GM13977 (cell line): ENCODE measurements at regions not wholly inside any gene's neighbourhood (a gene's known extent, or its start where the extent isn't known, plus 50 kb on each side); places are given as distances from the start of the nearest gene placed in this dataset.
"Not testable (repeated sequence)": the region's sequence is repeated elsewhere in the genome, so short reads cannot be mapped to it uniquely, and the experiment has no call there.

ENCODE experiments used
- DNase-seq: peaks from one replicate; pipeline ENCODE4 v3.0.0; 2012; ENCODE audit warnings: low spot score
- in situ Hi-C: fragments of 300-500 bp; cut with MboI; formaldehyde crosslinking; loops from one replicate; pipeline ENCODE4 v1.12.0; 2022; ENCODE audit warnings: low sequenced_read_pairs, low pct_unique_long_range_greater_than_20kb, mixed read lengths, inconsistent platforms; ENCODE audit not compliant: unreplicated experiment
- TF ChIP-seq, protein P1 (sequence below): IDR thresholded peaks from 2 replicates; pipeline ENCODE4 v1.5.1; 2012; ENCODE audit warnings: mild to moderate bottlenecking, control low read depth; ENCODE audit not compliant: insufficient read depth; ENCODE audit errors: extremely low read depth, missing control alignments

DNA sequence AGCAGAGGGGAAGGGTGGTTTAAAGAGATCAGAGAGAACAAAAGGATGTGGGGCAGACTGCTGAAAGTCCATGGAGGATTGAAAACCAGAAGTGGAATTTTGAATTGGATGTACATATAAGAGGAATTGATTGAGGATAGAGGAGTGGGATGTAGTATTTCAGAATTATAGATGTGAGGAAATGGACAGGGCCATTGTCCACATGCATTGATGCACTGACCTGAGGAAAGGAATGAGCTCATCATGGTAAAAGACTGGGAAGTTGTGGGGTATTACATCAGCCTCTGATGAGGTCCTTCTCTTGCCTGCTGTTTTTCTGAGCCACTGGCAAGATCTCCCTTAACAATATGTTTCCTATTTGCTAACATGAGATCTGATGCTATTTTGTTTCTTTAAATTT lies 365.7 kb upstream of the FANCL start:
- no peak for DNase-seq
- TF ChIP-seq, protein P1, sequence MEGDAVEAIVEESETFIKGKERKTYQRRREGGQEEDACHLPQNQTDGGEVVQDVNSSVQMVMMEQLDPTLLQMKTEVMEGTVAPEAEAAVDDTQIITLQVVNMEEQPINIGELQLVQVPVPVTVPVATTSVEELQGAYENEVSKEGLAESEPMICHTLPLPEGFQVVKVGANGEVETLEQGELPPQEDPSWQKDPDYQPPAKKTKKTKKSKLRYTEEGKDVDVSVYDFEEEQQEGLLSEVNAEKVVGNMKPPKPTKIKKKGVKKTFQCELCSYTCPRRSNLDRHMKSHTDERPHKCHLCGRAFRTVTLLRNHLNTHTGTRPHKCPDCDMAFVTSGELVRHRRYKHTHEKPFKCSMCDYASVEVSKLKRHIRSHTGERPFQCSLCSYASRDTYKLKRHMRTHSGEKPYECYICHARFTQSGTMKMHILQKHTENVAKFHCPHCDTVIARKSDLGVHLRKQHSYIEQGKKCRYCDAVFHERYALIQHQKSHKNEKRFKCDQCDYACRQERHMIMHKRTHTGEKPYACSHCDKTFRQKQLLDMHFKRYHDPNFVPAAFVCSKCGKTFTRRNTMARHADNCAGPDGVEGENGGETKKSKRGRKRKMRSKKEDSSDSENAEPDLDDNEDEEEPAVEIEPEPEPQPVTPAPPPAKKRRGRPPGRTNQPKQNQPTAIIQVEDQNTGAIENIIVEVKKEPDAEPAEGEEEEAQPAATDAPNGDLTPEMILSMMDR: no peak
- in situ Hi-C loops: no loop called here

DNA sequence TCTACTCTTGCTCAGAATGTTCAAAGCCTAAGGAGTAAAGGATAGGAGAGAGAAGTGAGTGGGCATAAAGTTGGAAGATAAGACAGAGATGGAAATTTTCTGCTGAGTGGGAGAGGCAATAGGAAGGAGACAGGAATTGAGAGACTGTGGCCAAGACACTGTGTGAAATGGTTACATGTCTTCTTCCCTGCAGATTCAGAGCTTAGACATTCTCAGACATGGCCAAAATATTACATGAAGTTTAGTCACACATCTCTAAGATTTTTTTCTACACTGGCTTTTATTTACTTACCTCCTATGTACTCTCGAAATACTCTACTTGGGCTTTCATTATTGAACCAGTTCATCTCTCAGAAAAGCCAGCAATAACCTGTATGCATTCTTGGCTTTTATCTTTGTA lies 363.0 kb upstream of the FANCL start:
- TF ChIP-seq, protein P1: no peak
- in situ Hi-C loops: no loop called here
- no peak for DNase-seq

DNA sequence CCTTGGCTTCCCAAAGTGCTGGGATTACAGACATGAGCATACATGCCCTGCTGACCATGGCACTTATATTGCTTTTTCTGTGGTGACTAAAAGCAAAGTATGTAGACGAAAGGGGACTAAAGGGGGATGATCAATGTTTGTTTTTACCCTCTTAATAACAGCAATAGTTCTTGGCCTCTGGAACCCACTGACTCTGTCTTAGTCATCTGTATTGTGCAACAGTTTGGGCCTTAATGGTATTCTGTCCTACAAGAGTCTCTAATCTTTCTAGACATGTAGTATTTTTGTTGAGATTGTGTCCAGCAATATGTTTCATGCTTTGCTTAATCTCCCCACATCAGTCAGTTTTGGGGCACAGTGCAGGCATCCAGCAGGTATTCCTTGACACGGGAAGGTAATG lies 359.9 kb upstream of the FANCL start:
- TF ChIP-seq, protein P1: no peak
- DNase-seq: no peak
- in situ Hi-C loops: no loop called here

DNA sequence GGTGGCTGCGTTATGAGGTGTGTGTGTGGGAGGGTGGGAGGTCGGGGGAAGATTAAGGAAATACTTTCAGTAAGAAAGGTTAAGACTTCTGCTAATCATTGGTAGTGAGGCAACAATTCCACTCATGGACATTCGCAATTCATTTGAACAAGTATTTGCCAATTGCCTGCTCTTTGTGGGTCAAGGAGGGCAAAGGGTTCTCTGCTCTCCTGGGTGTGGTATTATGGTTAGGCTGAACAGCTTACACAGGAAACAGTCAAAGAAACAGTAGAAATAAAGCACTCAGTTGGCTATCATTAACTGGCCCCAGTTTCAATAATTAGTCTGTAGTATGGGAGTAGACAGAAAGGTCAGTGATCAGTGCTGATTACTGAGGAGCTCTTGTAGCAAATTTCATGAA lies 357.0 kb upstream of the FANCL start:
- TF ChIP-seq, protein P1: no peak
- in situ Hi-C loops: no loop called here
- DNase-seq: no peak

DNA sequence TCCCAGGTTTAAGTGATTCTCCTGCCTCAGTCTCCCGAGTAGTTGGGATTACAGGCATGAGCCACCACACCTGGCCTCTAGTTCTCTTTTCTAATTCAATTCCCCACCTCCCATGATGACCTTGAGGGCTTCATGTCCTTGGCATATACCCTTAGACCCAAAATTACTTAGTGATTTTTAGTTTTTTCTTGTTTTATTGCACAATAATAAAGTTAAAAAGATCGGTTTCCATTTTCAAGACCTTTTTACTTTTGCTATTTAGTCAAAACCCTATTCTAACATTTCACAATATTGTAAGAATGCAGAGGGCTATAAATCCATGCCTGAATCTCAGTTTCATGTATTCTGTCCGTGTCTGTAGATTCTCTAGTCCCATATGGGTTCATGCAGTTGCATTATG lies 354.6 kb upstream of the FANCL start:
- no peak for DNase-seq
- TF ChIP-seq, protein P1: no peak
- in situ Hi-C loops: no loop called here

DNA sequence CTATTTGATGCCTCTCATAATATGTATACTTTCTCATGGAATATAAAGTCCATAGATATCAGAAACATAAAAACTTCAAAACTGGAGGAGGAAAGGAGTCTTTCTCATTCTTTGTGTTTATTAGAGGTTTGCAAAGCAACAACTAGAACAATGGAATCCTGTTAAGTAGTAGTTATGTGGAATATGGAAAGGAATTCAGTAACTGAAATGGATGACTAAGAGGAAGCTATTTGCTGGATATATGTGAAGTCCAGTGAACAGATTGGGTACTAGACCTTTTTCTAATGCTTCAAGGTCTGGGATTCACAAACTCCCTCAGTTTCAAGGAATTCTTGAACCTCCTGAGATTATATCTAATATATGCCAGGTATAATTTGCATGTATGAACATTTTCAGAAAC lies 353.6 kb upstream of the FANCL start:
- TF ChIP-seq, protein P1: no peak
- DNase-seq: no peak
- in situ Hi-C loops: no loop called here

DNA sequence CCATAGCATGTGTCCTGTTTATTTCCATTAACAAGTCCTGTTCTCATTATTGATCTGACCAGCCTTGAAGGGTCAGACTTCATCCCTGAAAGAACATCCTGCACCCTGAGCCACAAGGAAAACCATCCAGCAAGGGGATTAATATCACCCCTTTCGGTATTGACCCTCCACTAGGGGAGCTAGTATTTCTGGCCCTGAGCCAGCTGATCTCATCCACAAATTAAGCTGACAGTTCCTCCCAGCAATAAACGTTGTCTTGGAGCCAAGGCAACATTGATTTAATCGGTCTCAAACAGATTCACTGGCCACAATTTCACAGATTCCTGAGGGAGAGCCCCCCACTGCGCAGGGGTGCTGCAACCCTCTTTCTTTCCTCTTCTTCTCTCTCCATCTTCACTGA lies 353.1 kb upstream of the FANCL start:
- in situ Hi-C loops: no loop called here
- TF ChIP-seq, protein P1: no peak
- DNase-seq: no peak

DNA sequence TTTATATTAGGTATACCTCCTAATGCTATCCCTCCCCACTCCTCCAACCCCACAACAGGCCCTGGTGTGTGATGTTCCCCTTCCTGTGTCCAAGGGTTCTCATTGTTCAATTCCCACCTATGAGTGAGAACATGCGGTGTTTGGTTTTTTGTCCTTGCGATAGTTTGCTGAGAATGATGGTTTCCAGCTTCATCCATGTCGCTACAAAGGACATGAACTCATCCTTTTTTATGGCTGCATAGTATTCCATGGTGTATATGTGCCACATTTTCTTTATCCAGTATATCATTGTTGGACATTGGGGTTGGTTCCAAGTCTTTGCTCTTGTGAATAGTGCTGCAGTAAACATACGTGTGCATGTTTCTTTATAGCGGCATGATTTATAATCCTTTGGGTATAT lies 345.1 kb upstream of the FANCL start:
- DNase-seq, in situ Hi-C loops: not testable (repeated sequence)
